ENCODE measurements at regions not wholly inside any gene's neighbourhood (a gene's known extent, or its start where the extent isn't known, plus 50 kb on each side); places are given as distances from the start of the nearest gene placed in this dataset.
"Not testable (repeated sequence)": the region's sequence is repeated elsewhere in the genome, so short reads cannot be mapped to it uniquely, and the experiment has no call there.

DNA sequence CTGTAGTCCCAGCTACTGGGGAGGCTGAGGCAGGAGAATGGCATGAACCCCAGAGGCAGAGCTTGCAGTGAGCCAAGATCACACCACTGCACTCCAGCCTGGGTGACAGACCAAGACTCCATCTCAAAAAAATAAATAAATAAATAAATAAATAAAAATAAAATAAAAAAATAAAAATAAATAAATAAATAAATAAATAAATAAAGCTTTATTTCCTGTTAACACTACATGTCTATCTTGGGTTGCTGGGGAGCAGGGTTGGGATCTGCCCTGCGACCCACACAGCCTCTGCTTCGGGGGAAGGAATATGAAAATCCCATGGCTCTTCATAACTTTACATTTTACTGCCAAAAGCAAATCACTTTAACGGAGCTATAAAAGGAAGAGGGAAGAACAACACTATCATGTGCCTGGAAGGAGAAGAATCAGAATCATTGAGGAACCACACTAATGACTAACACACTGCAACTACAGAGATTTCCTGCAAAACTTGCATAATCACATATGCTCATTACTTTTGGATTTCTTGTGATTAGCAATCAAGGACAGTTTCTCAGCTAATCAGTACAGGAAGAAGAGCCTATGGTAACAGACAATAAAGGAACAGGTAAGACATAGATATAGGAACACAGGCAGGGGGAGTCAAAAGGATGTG, 72.8 kb upstream of the CD55 start:
- TF ChIP-seq, protein P1, sequence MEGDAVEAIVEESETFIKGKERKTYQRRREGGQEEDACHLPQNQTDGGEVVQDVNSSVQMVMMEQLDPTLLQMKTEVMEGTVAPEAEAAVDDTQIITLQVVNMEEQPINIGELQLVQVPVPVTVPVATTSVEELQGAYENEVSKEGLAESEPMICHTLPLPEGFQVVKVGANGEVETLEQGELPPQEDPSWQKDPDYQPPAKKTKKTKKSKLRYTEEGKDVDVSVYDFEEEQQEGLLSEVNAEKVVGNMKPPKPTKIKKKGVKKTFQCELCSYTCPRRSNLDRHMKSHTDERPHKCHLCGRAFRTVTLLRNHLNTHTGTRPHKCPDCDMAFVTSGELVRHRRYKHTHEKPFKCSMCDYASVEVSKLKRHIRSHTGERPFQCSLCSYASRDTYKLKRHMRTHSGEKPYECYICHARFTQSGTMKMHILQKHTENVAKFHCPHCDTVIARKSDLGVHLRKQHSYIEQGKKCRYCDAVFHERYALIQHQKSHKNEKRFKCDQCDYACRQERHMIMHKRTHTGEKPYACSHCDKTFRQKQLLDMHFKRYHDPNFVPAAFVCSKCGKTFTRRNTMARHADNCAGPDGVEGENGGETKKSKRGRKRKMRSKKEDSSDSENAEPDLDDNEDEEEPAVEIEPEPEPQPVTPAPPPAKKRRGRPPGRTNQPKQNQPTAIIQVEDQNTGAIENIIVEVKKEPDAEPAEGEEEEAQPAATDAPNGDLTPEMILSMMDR (conservative IDR thresholded peaks at IDR 0.05): no peak
- Mint-ChIP-seq H3K9me3 (no peaks in the 10 kb centered on the region), H3K4me3 (no peak overlapping the region), H3K27ac (no peak overlapping the region), H3K4me1 (ENCODE audit: unreplicated experiment) (no peaks in the 10 kb centered on the region), H3K36me3 (no peaks in the 10 kb centered on the region), H3K27me3 (peaks cover 2% of the 10 kb centered on the region)
- no peak for DNase-seq (ENCODE audit: extremely low spot score, unreplicated experiment)

GRCh38 chr1:207250431-207250830, 71.0 kb upstream of the CD55 start:
- Mint-ChIP-seq H3K9me3 (no peaks in the 10 kb centered on the region), H3K4me3 (no peak overlapping the region), H3K27me3 (no peaks in the 10 kb centered on the region), H3K4me1 (ENCODE audit: unreplicated experiment) (no peaks in the 10 kb centered on the region), H3K36me3 (no peaks in the 10 kb centered on the region), H3K27ac (no peak overlapping the region)
- TF ChIP-seq, protein P1 (conservative IDR thresholded peaks at IDR 0.05): no peak
- DNase-seq (ENCODE audit: extremely low spot score, unreplicated experiment): no peak

GRCh38 chr1:207251066-207251465, 70.4 kb upstream of the CD55 start:
- Mint-ChIP-seq H3K4me3 (no peak overlapping the region), H3K9me3 (no peaks in the 10 kb centered on the region), H3K4me1 (ENCODE audit: unreplicated experiment) (no peaks in the 10 kb centered on the region), H3K36me3 (no peaks in the 10 kb centered on the region), H3K27me3 (no peaks in the 10 kb centered on the region), H3K27ac (no peak overlapping the region)
- TF ChIP-seq, protein P1 (conservative IDR thresholded peaks at IDR 0.05): no peak
- no peak for DNase-seq (ENCODE audit: extremely low spot score, unreplicated experiment)

DNA sequence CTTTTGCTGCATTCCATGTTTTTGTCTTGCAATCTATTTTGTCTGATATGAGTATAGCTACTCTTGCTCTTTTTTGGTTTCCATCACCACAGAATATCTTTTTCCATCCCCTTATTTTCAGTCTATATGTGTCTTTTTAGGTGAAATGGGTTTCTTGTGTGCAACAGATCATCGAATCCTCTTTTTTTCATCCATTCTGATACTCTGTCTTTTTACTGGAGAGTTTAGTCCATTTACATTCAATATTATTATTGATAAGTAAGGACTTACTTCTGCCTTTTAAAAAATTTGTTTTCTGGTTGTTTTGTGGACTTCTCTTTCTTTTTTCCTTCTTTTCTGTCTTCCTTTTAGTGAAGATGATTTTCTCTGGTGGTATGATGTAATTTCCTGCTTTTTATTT, 64.6 kb upstream of the CD55 start:
- Mint-ChIP-seq H3K4me3 (no peak overlapping the region), H3K9me3 (no peaks in the 10 kb centered on the region), H3K4me1 (ENCODE audit: unreplicated experiment) (no peaks in the 10 kb centered on the region), H3K36me3 (no peaks in the 10 kb centered on the region), H3K27ac (no peak overlapping the region), H3K27me3 (no peaks in the 10 kb centered on the region)
- no peak for DNase-seq (ENCODE audit: extremely low spot score, unreplicated experiment)
- TF ChIP-seq, protein P1 (conservative IDR thresholded peaks at IDR 0.05): no peak

DNA sequence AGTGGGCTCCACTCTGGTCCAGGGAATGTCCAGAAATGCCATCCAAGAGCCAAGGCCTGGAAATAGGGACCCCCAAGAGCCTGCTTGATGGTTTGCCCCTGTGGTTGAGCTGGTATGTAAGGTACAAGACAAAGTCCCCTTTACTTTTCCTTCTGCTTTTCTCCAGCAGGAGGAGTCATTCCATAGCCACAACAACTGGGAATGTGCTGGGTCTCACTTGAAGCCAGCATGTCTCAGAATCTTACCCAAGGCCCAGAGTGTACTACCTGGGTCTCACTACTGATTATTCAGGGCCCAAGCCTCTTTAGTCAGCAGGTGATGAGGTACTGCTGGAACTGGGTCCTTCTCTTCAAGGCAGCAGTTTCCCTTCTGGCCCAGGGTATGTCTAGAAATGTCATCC, 62.1 kb upstream of the CD55 start:
- TF ChIP-seq, protein P1 (conservative IDR thresholded peaks at IDR 0.05): peak; percentile 19
- Mint-ChIP-seq H3K27me3 (no peaks in the 10 kb centered on the region), H3K9me3 (no peaks in the 10 kb centered on the region), H3K27ac (no peak overlapping the region), H3K4me3 (no peak overlapping the region), H3K36me3 (no peaks in the 10 kb centered on the region), H3K4me1 (ENCODE audit: unreplicated experiment) (no peaks in the 10 kb centered on the region)
- no peak for DNase-seq (ENCODE audit: extremely low spot score, unreplicated experiment)

GRCh38 chr1:207261971-207262370, 59.5 kb upstream of the CD55 start:
- Mint-ChIP-seq H3K9me3 (no peaks in the 10 kb centered on the region), H3K4me3 (no peak overlapping the region), H3K36me3 (no peaks in the 10 kb centered on the region), H3K27ac (no peak overlapping the region), H3K4me1 (ENCODE audit: unreplicated experiment) (no peaks in the 10 kb centered on the region), H3K27me3 (no peaks in the 10 kb centered on the region)
- TF ChIP-seq, protein P1 (conservative IDR thresholded peaks at IDR 0.05): no peak
- DNase-seq (ENCODE audit: extremely low spot score, unreplicated experiment): no peak

DNA sequence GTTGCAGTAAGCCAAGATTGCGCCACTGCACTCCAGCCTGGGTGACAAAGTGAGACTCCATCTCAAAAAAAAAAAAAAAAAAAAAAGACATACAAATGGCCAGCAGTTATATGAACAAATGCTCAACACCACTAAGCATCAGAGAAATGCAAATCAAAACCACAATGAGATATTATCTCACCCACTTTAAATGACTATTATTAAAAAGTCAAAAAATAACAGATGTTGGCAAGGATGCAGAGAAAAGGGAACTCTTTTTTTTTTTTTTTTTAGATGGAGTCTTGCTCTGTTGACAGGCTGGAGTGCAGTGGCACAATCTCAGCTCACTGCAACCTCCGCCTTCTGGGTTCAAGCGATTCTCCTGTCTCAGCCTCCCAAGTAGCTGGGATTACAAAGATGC, 58.6 kb upstream of the CD55 start:
- H3K9me3 Mint-ChIP-seq; H3K4me1 Mint-ChIP-seq (ENCODE audit: unreplicated experiment); H3K4me3 Mint-ChIP-seq; H3K27ac Mint-ChIP-seq; H3K36me3 Mint-ChIP-seq; H3K27me3 Mint-ChIP-seq; DNase-seq (ENCODE audit: extremely low spot score, unreplicated experiment): not testable (repeated sequence)
